A549 (cell line): ENCODE measurements at regions not wholly inside any gene's neighbourhood (a gene's known extent, or its start where the extent isn't known, plus 50 kb on each side); places are given as distances from the start of the nearest gene placed in this dataset.
A peak's percentile ranks its signal among the peaks of the same experiment; 100 is the strongest.

Experiments used
- ATAC-seq, 2 experiments: fragments of 200-7000 bp in 1 of 2; fragments of >200 bp in 1 of 2; cut with Nextera tagmentation in 1 of 2; cut with Tn5 transposase in 1 of 2; 3 replicates each; pipeline versions ENCODE4 v1.8.0 to v1.9.1; 2018 to 2020; ENCODE audit warnings: mild to moderate bottlenecking in 1 of 2, moderate library complexity in 1 of 2
- CTCF ChIA-PET: fragments of 300-600 bp; sonication (Branson Sonifier 250); formaldehyde crosslinking; extraction: SDS; loops from one replicate; lab custom pipeline; 2021; ENCODE audit warnings: antibody characterized with exemption, inconsistent platforms; lab: Yijun Ruan, JAX
- POLR2A ChIA-PET: fragments of 350-600 bp; formaldehyde crosslinking; extraction: SDS; loops from one replicate; lab custom pipeline; 2021; ENCODE audit warnings: antibody characterized with exemption, inconsistent platforms; lab: Yijun Ruan, JAX
- DNase-seq, 2 experiments: peaks; one replicate each; pipeline versions ENCODE4 v3.0.0 to v3.0.0-alpha.2; 2011 to 2016; ENCODE audit warnings: low read depth in 1 of 2, low spot score in 1 of 2
- FAIRE-seq: peaks from 2 replicates; lab custom pipeline; 2011; peaks lifted over from hg19 to GRCh38; lab: Jason Lieb, UNC
- H3K27ac ChIP-seq, 2 experiments: fragments of >200 bp; sonication (Bioruptor Twin); formaldehyde crosslinking; 3 replicates each; pipeline ENCODE4 v1.5.1; 2016 to 2017
- H3K4me1 ChIP-seq: fragments of >200 bp; sonication (Bioruptor Twin); formaldehyde crosslinking; 3 replicates; pipeline ENCODE4 v1.6.1; 2016
- H3K4me2 ChIP-seq: fragments of >200 bp; sonication (Bioruptor Twin); formaldehyde crosslinking; 3 replicates; pipeline ENCODE4 v1.6.1; 2016
- H3K4me3 ChIP-seq: fragments of >200 bp; sonication (Bioruptor Twin); formaldehyde crosslinking; 3 replicates; pipeline ENCODE4 v1.5.1; 2016
- H3K9me3 ChIP-seq: fragments of >200 bp; sonication (Bioruptor Twin); formaldehyde crosslinking; 3 replicates; pipeline ENCODE4 v1.6.1; 2016
- ATOH8 ChIP-seq: fragments of 250-450 bp; sonication (Bioruptor Pico); IDR thresholded peaks from 2 replicates; pipeline ENCODE4 v1.5.0; 2020; ENCODE audit warnings: low read depth, mild to moderate bottlenecking, moderate library complexity
- BCL3 ChIP-seq: fragments of >200 bp; sonication (Bioruptor Twin); formaldehyde crosslinking; IDR thresholded peaks from 3 replicates; pipeline ENCODE4 v1.6.1; 2016
- CBX8 ChIP-seq: fragments of 200-600 bp; sonication (generic); IDR thresholded peaks from 2 replicates; pipeline ENCODE4 v1.6.1; 2016
- CHD2 ChIP-seq: fragments of 150-350 bp; IDR thresholded peaks from 2 replicates; pipeline ENCODE4 v1.6.1; 2014; ENCODE audit warnings: low read length; ENCODE audit not compliant: partially characterized antibody
- E2F6 ChIP-seq: IDR thresholded peaks from 2 replicates; pipeline ENCODE4 v1.6.1; 2012; ENCODE audit warnings: low read depth, borderline replicate concordance
- ELK1 ChIP-seq: fragments of 150-350 bp; IDR thresholded peaks from 2 replicates; pipeline ENCODE4 v1.6.1; 2014; ENCODE audit warnings: low read depth, mild to moderate bottlenecking, low read length
- HEYL ChIP-seq: fragments of 250-450 bp; sonication (Bioruptor Pico); IDR thresholded peaks from 2 replicates; pipeline ENCODE4 v1.8.0; 2021; ENCODE audit warnings: mild to moderate bottlenecking, moderate library complexity
- HMGXB4 ChIP-seq: fragments of 250-450 bp; sonication (Bioruptor Pico); IDR thresholded peaks from 2 replicates; pipeline ENCODE4 v1.5.0; 2021; ENCODE audit warnings: mild to moderate bottlenecking, moderate library complexity, borderline replicate concordance
- HOXB5 ChIP-seq: fragments of 250-450 bp; sonication (Bioruptor Pico); IDR thresholded peaks from 2 replicates; pipeline ENCODE4 v1.5.0; 2020; ENCODE audit warnings: mild to moderate bottlenecking, moderate library complexity
- MYC ChIP-seq: IDR thresholded peaks from 2 replicates; pipeline ENCODE4 v1.6.1; 2012; ENCODE audit warnings: mild to moderate bottlenecking, inconsistent platforms, low read length, improper control_type of control experiment, borderline replicate concordance
- RAD21 ChIP-seq, 2 experiments: fragments of >200 bp in 1 of 2; sonication (Bioruptor Twin) in 1 of 2; formaldehyde crosslinking in 1 of 2; IDR thresholded peaks in 1 of 2; conservative IDR thresholded peaks in 1 of 2; 2 replicates in 1 of 2; 3 replicates in 1 of 2; pipeline ENCODE4 v1.6.1; 2012 to 2018; ENCODE audit warnings: inconsistent platforms in 1 of 2
- RARB ChIP-seq: fragments of 250-450 bp; sonication (Bioruptor Pico); IDR thresholded peaks from 2 replicates; pipeline ENCODE4 v1.8.0; 2021; ENCODE audit warnings: mild to moderate bottlenecking, moderate library complexity
- SREBF2 ChIP-seq: fragments of 450-650 bp; IDR thresholded peaks from 2 replicates; pipeline ENCODE4 v1.6.1; 2014; ENCODE audit warnings: mild to moderate bottlenecking, moderate library complexity
- ZC3H11A ChIP-seq: fragments of 450-650 bp; IDR thresholded peaks from 2 replicates; pipeline ENCODE4 v1.6.1; 2014; ENCODE audit warnings: antibody characterized with exemption, mild to moderate bottlenecking
- ZFP36 ChIP-seq: fragments of 450-650 bp; IDR thresholded peaks from 2 replicates; pipeline ENCODE4 v1.6.1; 2014; ENCODE audit warnings: borderline replicate concordance; ENCODE audit not compliant: partially characterized antibody
- WGBS: methylation state at CpG from one replicate; pipeline ENCODE4 v1.1.6; 2017; ENCODE audit errors: missing lambda C conversion rate; 5-methylcytosine and 5-hydroxymethylcytosine counted together

GRCh38 chr12:63389211-63389610 is 238.2 kb upstream of the AVPR1A start:
- ChIA-PET POLR2A (no interaction called here), CTCF (interaction anchor here (0.6 kb wide), 1 partner anchor 263 kb away, joined by 3 read pairs; no protein-coding TSS in a partner anchor)
- Histone ChIP-seq H3K9me3 (no peaks in the 10 kb centered on the region), H3K4me1 (no peaks in the 10 kb centered on the region), H3K4me2 (no peak overlapping the region), H3K27ac (no peak overlapping the region), H3K4me3 (no peak overlapping the region)
- ATAC-seq (no peak), FAIRE-seq (no peak), DNase-seq (no peak)
- WGBS = 82% methylated on average over 7 of the region's 7 CpGs
- TF ChIP-seq HOXB5 (CRISPR knock-in tag) (no peak), SREBF2 (no peak), CBX8 (no peak), HEYL (no peak), ATOH8 (CRISPR knock-in tag) (no peak)

- CTCF ChIA-PET = interaction anchor here (1.3 to 1.5 kb wide), 2 partner anchors 23 to 236 kb away, joined by 3 to 5 read pairs; no protein-coding TSS in a partner anchor
- no peaks in the 10 kb centered on the region for H3K4me1 ChIP-seq
- no peak overlapping the region for H3K27ac ChIP-seq
- no peak for FAIRE-seq
- no peaks in the 10 kb centered on the region for H3K9me3 ChIP-seq
- H3K4me3 ChIP-seq = no peak overlapping the region
- peak in 1 of 2 experiments; percentile 14 for DNase-seq
- POLR2A ChIA-PET = no interaction called here
- WGBS = 46% methylated on average over 4 of the region's 4 CpGs
- no peak for ATAC-seq
- no peak for TF ChIP-seq MYC
- TF ChIP-seq HMGXB4 (CRISPR knock-in tag) = no peak
- no peak for TF ChIP-seq ATOH8 (CRISPR knock-in tag)
- TF ChIP-seq ELK1 = no peak
- TF ChIP-seq RARB = no peak
- TF ChIP-seq RAD21 (conservative IDR thresholded peaks at IDR 0.05 in 1 of 2, IDR thresholded peaks at IDR 0.05 in 1 of 2) = no peak
- no peak for TF ChIP-seq ZC3H11A
- TF ChIP-seq, all 56 proteins: peak for 0
- H3K4me2 ChIP-seq = no peak overlapping the region
These were observed 236.8 kb upstream of the AVPR1A start for GRCh38 chr12:63387771-63388170.

GRCh38 chr12:63382930-63383329 is 231.9 kb upstream of the AVPR1A start:
- no peak for ATAC-seq
- no peak overlapping the region for H3K4me2 ChIP-seq
- TF ChIP-seq E2F6 = no peak
- no peak for TF ChIP-seq CHD2
- TF ChIP-seq BCL3 = no peak
- no peak for TF ChIP-seq ZFP36
- no peaks in the 10 kb centered on the region for H3K4me1 ChIP-seq
- no peak overlapping the region for H3K4me3 ChIP-seq
- CTCF ChIA-PET = no interaction called here
- POLR2A ChIA-PET = no interaction called here
- no peak overlapping the region for H3K27ac ChIP-seq
- FAIRE-seq = no peak
- no peak for DNase-seq
- H3K9me3 ChIP-seq = no peaks in the 10 kb centered on the region
